PFSK-1 (cell line): ENCODE measurements at regions not wholly inside any gene's neighbourhood (a gene's known extent, or its start where the extent isn't known, plus 50 kb on each side); places are given as distances from the start of the nearest gene placed in this dataset.

Source experiments
- POLR2AphosphoS5 ChIP-seq: IDR thresholded peaks from 2 replicates; pipeline ENCODE4 v1.6.1; 2012; ENCODE audit warnings: low read depth, mild to moderate bottlenecking, control low read depth, low read length, moderate library complexity
- SIN3A ChIP-seq: IDR thresholded peaks from 2 replicates; pipeline ENCODE4 v1.6.1; 2012; ENCODE audit warnings: mild to moderate bottlenecking, low read length, moderate library complexity, borderline replicate concordance; ENCODE audit not compliant: insufficient read depth

GRCh38 chr2:193219413-193219812 lies 1024.7 kb upstream of the TMEFF2 start:
- TF ChIP-seq POLR2AphosphoS5 (no peak), SIN3A (no peak)
